Left ventricle myocardium inferior (tissue), 1 donor: ENCODE measurements at regions not wholly inside any gene's neighbourhood (a gene's known extent, or its start where the extent isn't known, plus 50 kb on each side); places are given as distances from the start of the nearest gene placed in this dataset.
"Not testable (repeated sequence)": the region's sequence is repeated elsewhere in the genome, so short reads cannot be mapped to it uniquely, and the experiment has no call there.

Experiments used
- DNase-seq: peaks from one replicate; pipeline ENCODE4 v3.0.0-alpha.2; 2020
- H3K27ac ChIP-seq: fragments of 200-600 bp; replicated peaks from 2 replicates; pipeline ENCODE4 v1.8.0; 2021
- H3K27me3 ChIP-seq: fragments of 200-600 bp; 2 replicates; pipeline ENCODE4 v1.8.0; 2021; ENCODE audit warnings: low read depth
- H3K36me3 ChIP-seq: fragments of 200-600 bp; 2 replicates; pipeline ENCODE4 v1.8.0; 2021
- H3K4me1 ChIP-seq: fragments of 200-600 bp; 2 replicates; pipeline ENCODE4 v1.8.0; 2021
- H3K4me3 ChIP-seq: fragments of 200-600 bp; 2 replicates; pipeline ENCODE4 v1.8.0; 2021; ENCODE audit warnings: mild to moderate bottlenecking, moderate library complexity
- H3K9me3 ChIP-seq: fragments of 200-600 bp; replicated peaks from 2 replicates; pipeline ENCODE4 v1.8.0; 2021
- intact Hi-C: fragments of 100-400 bp; cut with micrococcal nuclease; formaldehyde crosslinking; loops from one replicate; pipeline ENCODE4 v1.11.0; 2022
- TF ChIP-seq, protein P1 (sequence below): fragments of 200-600 bp; IDR thresholded peaks from 2 replicates; pipeline ENCODE4 v1.8.0; 2021; ENCODE audit warnings: antibody characterized with exemption, mild to moderate bottlenecking, borderline replicate concordance
- donor health status: DM: no; HTN: yes; CAD: no; lungs with severe emphysema.

DNA sequence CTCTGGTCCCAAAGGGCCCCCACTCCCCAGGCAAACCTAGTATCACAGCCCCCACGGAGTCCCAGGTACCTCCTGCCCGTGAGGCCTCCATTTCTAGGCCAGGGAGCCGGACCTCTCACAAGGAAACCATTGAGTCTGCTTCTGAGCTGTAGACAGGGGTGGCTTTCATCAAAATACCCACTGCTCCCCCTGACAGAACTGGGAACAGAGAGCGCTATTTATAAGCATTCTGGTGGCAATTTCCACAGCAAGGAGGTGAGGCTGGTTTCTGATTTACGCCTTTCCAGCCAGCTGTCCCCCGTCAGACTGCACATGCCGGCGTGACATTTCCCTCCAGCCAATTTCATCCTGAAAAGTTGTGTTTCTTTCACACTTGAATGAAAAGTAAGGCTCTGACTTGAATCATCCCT, 407.5 kb upstream of the PRKCQ start:
- TF ChIP-seq, protein P1, sequence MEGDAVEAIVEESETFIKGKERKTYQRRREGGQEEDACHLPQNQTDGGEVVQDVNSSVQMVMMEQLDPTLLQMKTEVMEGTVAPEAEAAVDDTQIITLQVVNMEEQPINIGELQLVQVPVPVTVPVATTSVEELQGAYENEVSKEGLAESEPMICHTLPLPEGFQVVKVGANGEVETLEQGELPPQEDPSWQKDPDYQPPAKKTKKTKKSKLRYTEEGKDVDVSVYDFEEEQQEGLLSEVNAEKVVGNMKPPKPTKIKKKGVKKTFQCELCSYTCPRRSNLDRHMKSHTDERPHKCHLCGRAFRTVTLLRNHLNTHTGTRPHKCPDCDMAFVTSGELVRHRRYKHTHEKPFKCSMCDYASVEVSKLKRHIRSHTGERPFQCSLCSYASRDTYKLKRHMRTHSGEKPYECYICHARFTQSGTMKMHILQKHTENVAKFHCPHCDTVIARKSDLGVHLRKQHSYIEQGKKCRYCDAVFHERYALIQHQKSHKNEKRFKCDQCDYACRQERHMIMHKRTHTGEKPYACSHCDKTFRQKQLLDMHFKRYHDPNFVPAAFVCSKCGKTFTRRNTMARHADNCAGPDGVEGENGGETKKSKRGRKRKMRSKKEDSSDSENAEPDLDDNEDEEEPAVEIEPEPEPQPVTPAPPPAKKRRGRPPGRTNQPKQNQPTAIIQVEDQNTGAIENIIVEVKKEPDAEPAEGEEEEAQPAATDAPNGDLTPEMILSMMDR: no peak
- Histone ChIP-seq H3K36me3 (no peaks in the 10 kb centered on the region), H3K4me3 (no peak overlapping the region), H3K9me3 (no peaks in the 10 kb centered on the region), H3K27ac (no peak overlapping the region), H3K4me1 (no peaks in the 10 kb centered on the region), H3K27me3 (peaks cover 18% of the 10 kb centered on the region)
- no peak for DNase-seq
- intact Hi-C loops: no loop called here

DNA sequence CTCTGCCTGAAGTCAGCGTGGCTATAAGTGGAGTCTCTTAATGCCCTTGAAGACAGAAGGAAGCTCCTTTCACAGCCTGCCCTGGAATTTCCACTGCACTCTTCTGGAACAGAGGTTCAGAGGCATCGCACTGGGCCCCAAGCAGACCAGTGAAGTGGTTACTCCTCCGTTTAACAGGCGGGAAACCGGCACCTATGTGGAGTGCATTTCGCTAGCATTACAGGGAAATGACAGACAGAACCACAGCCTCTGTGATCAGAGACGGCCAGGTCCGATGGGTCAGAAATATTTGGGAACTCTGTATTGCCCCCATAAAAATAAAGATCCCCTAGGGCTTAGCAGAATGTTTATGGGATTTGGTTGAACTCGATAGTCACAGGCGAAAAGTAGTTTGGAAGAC, 406.9 kb upstream of the PRKCQ start:
- no peaks in the 10 kb centered on the region for H3K9me3 ChIP-seq
- no peak overlapping the region for H3K4me3 ChIP-seq
- no peak for DNase-seq
- TF ChIP-seq, protein P1: no peak
- intact Hi-C loops: no loop called here
- H3K36me3 ChIP-seq: no peaks in the 10 kb centered on the region
- H3K4me1 ChIP-seq: no peaks in the 10 kb centered on the region
- peaks cover 18% of the 10 kb centered on the region for H3K27me3 ChIP-seq
- no peak overlapping the region for H3K27ac ChIP-seq

DNA sequence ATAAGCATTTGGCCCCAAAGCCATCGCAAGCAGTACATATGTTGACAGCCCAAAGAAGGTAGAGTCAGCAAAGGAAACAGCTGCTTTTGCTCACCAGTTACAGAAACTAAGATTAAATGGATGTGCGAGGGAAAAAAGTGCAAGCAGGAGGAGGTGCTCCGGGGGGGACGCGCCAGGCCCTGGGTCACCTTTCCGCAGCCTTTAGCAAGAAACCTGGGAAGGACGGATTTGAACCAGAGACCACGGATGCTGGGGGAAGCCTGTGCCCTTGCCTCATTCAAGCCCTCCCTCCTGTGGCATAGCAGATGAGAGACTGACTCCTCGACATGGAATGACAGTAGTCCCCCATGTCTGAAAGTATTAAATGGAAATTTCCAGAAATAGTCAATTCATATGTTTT, 405.6 kb upstream of the PRKCQ start:
- H3K9me3 ChIP-seq: no peaks in the 10 kb centered on the region
- H3K36me3 ChIP-seq: no peaks in the 10 kb centered on the region
- intact Hi-C loops: no loop called here
- DNase-seq: no peak
- no peaks in the 10 kb centered on the region for H3K4me1 ChIP-seq
- peaks cover 18% of the 10 kb centered on the region for H3K27me3 ChIP-seq
- H3K27ac ChIP-seq: no peak overlapping the region
- no peak overlapping the region for H3K4me3 ChIP-seq
- TF ChIP-seq, protein P1: no peak

DNA sequence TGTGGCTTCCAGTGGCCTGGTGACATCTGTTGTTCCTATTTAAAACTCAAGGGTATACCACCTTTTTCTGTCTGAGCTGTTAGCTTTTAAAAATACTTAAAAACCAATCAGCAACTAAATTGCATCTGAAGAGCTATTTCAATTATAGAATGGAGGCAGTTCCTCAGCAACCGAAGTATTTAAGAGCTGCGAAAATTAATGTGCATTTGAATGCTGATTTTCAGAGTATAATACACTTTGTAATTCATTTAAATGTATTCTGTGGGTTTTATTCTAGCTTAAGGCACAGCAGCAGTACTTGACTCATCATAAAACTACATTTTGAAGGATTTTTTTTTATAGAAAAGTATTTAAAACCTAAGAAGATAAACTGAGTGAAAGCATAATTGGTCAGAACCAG, 404.9 kb upstream of the PRKCQ start:
- Histone ChIP-seq H3K36me3 (no peaks in the 10 kb centered on the region), H3K4me3 (no peak overlapping the region), H3K4me1 (no peaks in the 10 kb centered on the region), H3K9me3 (no peaks in the 10 kb centered on the region), H3K27ac (no peak overlapping the region), H3K27me3 (peaks cover 18% of the 10 kb centered on the region)
- no peak for DNase-seq
- intact Hi-C loops: no loop called here
- TF ChIP-seq, protein P1: no peak

DNA sequence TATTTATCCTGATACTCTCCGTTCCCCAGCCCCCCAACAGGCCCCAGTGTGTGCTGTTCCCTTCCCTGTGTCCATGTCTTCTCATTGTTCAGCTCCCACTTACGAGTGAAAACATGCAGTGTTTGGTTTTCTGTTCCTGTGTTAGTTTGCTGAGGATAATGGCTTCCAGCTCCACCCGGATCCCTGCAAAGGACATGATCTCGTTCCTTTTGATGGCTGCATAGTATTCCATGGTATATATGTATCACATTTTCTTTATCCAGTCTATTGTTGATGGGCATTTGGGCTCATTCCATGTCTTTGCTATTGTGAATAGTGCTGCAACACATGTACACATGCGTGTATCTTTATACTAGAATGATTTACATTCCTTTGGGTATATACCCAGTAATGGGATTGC, 403.9 kb upstream of the PRKCQ start:
- H3K36me3 ChIP-seq, DNase-seq, H3K4me1 ChIP-seq, H3K27ac ChIP-seq, intact Hi-C loops, H3K9me3 ChIP-seq, H3K4me3 ChIP-seq: not testable (repeated sequence)
- H3K27me3 ChIP-seq: peaks cover 18% of the 10 kb centered on the region

DNA sequence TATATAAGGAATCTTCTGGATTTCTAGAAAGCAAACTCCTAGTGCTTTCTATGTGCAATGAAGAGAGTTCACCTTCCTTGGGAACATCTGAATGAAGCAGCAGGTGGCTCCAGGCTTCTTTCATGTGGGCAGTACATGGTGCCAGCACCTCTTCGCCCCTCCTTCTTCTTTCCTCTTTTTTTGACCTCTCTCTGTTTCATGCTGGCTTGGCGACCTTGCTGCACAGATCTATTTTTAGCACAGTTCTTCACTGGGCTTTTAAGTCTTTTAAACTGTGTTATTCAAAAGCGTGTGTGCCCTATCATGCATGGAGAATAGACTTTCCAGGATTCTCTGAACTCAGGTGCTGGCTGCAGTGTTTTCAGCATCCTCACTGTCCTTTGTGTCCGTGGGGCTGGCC, 400.3 kb upstream of the PRKCQ start:
- TF ChIP-seq, protein P1: no peak
- DNase-seq: no peak
- no peaks in the 10 kb centered on the region for H3K4me1 ChIP-seq

More for the DNA sequence above, 400.3 kb upstream of the PRKCQ start:
- Histone ChIP-seq H3K4me3 (no peak overlapping the region), H3K36me3 (no peaks in the 10 kb centered on the region), H3K27me3 (peaks cover 37% of the 10 kb centered on the region), H3K9me3 (peaks cover 6% of the 10 kb centered on the region), H3K27ac (no peak overlapping the region)
- intact Hi-C loops: no loop called here
